ENCODE measurements at regions not wholly inside any gene's neighbourhood (a gene's known extent, or its start where the extent isn't known, plus 50 kb on each side); places are given as distances from the start of the nearest gene placed in this dataset.

DNA sequence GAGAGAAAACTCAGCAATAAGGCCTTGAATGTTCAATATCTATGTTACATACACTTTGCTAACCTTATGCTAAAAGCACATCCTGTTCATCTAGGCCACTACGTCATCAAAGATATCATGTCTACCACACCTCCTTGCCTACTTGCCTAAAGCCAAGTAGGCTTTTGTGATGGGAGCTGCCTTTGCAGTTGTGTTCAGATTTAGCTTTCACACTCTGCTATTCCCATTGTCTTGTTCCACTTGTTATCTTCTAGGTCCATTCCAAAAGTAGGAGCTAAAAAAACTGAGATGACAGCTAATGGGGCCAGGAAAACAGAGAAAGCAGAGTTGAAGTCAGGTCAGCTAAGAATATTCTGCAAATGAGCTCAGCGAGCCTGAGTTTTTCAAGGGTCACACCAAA is 153.6 kb upstream of the EDNRA start:
- no peak for DNase-seq

DNA sequence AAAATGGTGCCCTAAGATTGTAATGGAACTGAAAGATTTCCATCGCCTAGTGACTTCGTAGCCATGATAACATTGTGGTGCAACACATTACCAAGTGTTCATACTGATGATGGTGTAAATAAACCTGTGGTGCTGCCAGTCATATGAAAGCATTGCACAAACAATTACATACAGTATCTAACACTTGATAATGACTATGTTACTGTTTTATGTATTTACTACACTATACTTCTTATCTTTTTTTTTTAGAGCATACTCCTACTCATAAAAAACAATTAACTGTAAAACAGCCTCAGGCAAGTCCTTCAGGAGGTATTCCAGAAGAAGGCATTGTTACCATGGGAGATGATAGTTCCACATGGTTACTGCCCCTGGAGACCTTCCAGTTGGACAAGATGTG is 152.7 kb upstream of the EDNRA start:
- no peak for DNase-seq

DNA sequence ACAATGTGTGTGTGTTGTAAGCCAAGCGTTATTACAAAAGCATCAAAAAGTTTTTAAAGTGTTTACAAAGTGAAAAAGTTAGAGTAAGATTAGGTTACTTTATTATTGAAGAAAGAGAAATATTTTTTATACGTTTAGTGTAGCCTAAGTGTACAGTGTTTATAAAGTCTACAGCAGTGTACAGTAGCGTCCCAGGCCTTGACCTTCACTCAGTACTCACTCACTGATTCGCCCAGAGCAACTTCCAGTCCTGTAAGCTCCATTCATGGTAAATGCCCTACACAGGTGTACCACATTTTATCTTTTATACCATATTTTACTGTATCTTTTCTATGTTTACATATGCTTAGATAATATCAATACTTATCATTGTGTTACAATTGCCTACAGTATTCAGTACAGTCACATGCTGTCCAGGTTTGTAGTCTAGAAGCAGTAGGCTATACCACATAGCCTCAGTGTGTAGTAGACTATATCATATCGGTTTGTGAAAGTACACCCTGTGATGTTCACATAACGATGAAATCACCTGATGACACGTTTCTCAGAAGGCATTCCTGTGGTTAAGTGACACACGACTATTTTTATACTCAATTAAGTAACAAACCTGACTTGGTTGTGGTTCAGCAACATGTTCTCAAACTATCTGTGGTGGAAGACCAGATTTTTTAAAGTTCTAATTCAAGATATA is 152.0 kb upstream of the EDNRA start:
- DNase-seq: no peak

- no peak for DNase-seq
Observed at GRCh38 chr4:147332091-147332490, 148.8 kb upstream of the EDNRA start.

GRCh38 chr4:147334478-147334877 is 146.4 kb upstream of the EDNRA start:
- DNase-seq: no peak

DNA sequence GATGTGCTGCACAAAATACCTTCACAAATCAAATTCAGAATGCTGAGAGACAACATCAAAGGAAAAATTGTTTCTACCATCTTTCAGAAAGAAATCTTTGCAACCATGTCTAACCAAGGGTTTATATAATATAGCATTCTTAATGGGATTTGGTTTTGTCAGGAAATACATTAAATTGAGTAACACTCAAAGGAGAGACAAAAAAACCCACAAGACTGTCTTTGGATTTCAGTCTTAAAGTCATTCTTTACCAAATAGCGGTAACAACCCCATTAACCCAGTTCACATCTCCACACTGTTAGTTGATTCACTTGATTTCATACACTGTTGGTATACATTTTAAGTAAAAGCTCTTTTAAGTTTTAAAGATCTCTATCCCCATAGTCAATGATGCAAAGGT is 145.7 kb upstream of the EDNRA start:
- DNase-seq: no peak

DNA sequence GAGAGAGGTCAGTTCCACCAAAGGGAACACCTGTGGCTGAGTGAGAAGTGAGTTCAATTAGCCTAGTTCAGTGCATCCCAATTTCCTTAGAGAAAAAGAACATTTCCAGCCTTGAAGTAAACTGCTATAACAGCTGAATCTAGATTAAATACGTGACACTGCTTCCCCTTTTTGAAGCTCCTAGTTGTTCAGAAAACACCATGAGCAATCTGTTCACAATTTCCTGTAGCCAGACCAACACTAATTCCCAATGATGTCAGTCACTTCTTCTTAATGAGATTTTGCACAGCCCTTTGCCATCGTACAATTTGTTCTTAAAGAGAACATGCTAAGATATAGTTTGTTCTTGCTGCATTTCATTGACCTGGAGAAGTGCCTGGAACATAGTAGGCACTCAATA is 144.6 kb upstream of the EDNRA start:
- no peak for DNase-seq

- no peak for DNase-seq
Observed at GRCh38 chr4:147339100-147339499, 141.8 kb upstream of the EDNRA start.

GRCh38 chr4:147340111-147340510 is 140.8 kb upstream of the EDNRA start:
- DNase-seq: no peak

GRCh38 chr4:147340591-147341120 is 140.2 kb upstream of the EDNRA start:
- DNase-seq: no peak

- DNase-seq: no peak
Observed at GRCh38 chr4:147343692-147344091, 137.2 kb upstream of the EDNRA start.

GRCh38 chr4:147345662-147346061 is 135.2 kb upstream of the EDNRA start:
- DNase-seq: no peak

GRCh38 chr4:147347217-147347616 is 133.7 kb upstream of the EDNRA start:
- DNase-seq: no peak

DNA sequence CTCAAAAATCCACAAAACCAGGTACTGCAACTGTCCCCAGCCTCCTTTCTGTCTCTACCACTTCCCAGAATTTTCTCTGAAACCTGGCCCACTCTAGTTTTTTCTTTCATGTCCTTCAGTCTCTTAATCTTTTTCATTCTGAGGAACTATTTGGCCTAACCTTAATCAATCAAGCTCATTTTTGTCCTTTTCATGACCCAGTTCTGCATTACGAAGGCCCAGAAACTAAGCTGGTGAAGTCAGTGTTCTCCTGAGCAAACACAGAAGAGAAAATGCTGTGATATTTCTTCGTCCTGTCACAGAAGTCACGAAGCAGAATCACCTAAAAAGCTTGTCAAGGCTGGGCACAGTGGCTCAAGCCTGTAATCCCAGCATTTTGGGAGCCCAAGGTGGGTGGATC is 131.7 kb upstream of the EDNRA start:
- no peak for DNase-seq

DNA sequence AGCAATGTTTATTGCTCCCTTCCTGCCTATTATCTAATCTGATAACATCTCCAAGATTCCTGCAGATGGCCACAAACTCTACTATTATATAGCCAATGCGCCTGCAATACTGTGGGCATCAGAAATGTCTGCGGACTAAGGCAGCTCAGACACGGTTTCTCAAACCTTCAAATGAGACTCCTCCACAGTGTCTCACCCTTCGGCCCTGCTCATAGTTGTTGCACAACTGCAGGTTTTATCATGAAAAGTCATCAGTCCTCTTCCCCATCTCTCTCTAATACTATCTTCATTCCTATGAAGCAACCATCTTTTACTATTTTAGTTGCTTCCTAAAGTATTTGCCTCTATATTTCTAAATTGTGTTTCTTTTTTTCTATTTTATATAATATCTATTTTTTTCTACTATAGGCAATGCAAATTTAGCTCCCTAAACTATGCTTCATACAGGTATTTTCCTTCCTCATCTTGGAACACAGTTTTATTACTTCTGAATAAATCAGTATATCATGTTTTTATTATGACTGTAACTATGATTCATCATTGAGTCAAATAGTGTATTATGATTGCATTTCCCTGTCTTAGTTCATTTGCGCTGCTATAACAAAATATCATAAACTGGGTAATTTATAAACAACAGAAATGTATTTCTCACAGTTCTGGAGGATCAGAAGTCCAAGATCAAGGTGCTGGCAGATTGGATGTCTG is 129.7 kb upstream of the EDNRA start:
- no peak for DNase-seq

DNA sequence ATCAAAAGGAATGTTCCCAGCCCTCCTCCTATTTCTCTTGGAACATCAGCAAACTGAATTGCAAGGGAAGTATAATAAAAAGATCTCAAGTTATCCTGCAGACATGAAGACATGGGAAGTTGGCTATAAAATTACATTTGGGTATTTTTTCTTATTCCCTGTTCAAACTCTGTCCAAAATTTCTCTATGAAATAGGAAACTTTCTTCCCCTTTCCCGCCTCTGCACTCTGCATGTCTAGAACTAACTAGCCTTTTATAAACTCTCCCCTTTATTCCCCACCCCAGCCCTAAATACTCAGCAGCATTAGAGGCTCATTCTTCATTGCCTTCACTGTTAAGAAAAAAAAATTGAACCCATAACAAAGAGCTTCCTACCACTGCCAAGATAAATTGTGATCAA is 126.7 kb upstream of the EDNRA start:
- no peak for DNase-seq

- no peak for DNase-seq
Observed at GRCh38 chr4:147355032-147355656, 125.8 kb upstream of the EDNRA start.

GRCh38 chr4:147355847-147356246 is 125.0 kb upstream of the EDNRA start:
- no peak for DNase-seq

GRCh38 chr4:147360301-147360700 is 120.6 kb upstream of the EDNRA start:
- no peak for DNase-seq

- DNase-seq: no peak
Observed at GRCh38 chr4:147361726-147362125, 119.2 kb upstream of the EDNRA start.

- DNase-seq: no peak
Observed at GRCh38 chr4:147362938-147363337, 118.0 kb upstream of the EDNRA start.

- no peak for DNase-seq
Observed at GRCh38 chr4:147363514-147363913, 117.4 kb upstream of the EDNRA start.

- no peak for DNase-seq
Observed at GRCh38 chr4:147365396-147365795, 115.5 kb upstream of the EDNRA start.

DNA sequence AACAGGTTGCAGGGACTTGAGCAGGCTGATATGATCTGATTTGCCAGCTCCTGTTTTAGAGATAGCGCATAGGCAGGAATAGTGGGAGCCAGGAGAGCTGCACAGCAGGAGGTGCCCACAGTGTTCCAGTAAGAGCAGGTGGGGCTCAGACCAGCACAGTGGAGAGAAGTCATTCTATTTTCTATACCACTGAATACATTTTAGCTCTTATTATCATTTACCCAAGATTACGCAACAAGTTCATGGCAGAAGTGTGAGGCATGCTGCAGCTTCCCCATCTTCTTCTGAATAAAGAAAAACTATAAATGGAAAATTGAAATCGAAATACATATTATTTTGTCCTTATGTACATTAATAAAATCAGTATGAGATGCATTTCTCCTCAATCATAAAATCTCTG is 114.7 kb upstream of the EDNRA start:
- no peak for DNase-seq
